ENCODE measurements at regions not wholly inside any gene's neighbourhood (a gene's known extent, or its start where the extent isn't known, plus 50 kb on each side); places are given as distances from the start of the nearest gene placed in this dataset.

GRCh38 chr18:46301081-46301480 lies 196.9 kb downstream of the HAUS1 start:
- no peak overlapping the region for H3K27ac ChIP-seq (ENCODE audit: low read depth, low read length)
- H3K27me3 ChIP-seq (ENCODE audit: control insufficient read depth, low read length) = peaks cover 8% of the 10 kb centered on the region; the same call in 1 of the 2 replicates
- no peak overlapping the region for H3K4me2 ChIP-seq (ENCODE audit: low read length)
- TF ChIP-seq EZH2phosphoT487 (IDR thresholded peaks at IDR 0.05; ENCODE audit: borderline replicate concordance, low read length) (no peak), CTCF (IDR thresholded peaks at IDR 0.05; ENCODE audit: low read depth, low read length, poor library complexity, severe bottlenecking) (no peak)
- no peaks in the 10 kb centered on the region for H3K36me3 ChIP-seq (ENCODE audit: control insufficient read depth, low read length)
- no peaks in the 10 kb centered on the region for H3K79me2 ChIP-seq (ENCODE audit: control insufficient read depth, low read length)
- no peaks in the 10 kb centered on the region for H4K20me1 ChIP-seq (ENCODE audit: control insufficient read depth, insufficient read depth, low read depth, low read length)
- H3F3A ChIP-seq (ENCODE audit: control insufficient read depth, insufficient read depth) = no peaks in the 10 kb centered on the region
- H3K9me2 ChIP-seq (replicated peaks; ENCODE audit: control insufficient read depth, low read length) = no peaks in the 10 kb centered on the region
- H3K9me3 ChIP-seq (ENCODE audit: control insufficient read depth, insufficient read depth, low read length) = no peaks in the 10 kb centered on the region
- no peaks in the 10 kb centered on the region for H3K4me1 ChIP-seq (ENCODE audit: control insufficient read depth, low read length)
- H3K4me3 ChIP-seq (ENCODE audit: low read length) = no peak overlapping the region

GRCh38 chr18:46301571-46301970 lies 197.4 kb downstream of the HAUS1 start:
- Histone ChIP-seq H3K27me3 (ENCODE audit: control insufficient read depth, low read length) (peaks cover 8% of the 10 kb centered on the region; the same call in 1 of the 2 replicates), H3F3A (ENCODE audit: control insufficient read depth, insufficient read depth) (no peaks in the 10 kb centered on the region), H3K27ac (ENCODE audit: low read depth, low read length) (no peak overlapping the region), H3K36me3 (ENCODE audit: control insufficient read depth, low read length) (no peaks in the 10 kb centered on the region), H3K9me3 (ENCODE audit: control insufficient read depth, insufficient read depth, low read length) (no peaks in the 10 kb centered on the region), H4K20me1 (ENCODE audit: control insufficient read depth, insufficient read depth, low read depth, low read length) (no peaks in the 10 kb centered on the region), H3K79me2 (ENCODE audit: control insufficient read depth, low read length) (no peaks in the 10 kb centered on the region), H3K4me2 (ENCODE audit: low read length) (no peak overlapping the region), H3K4me3 (ENCODE audit: low read length) (no peak overlapping the region), H3K9me2 (replicated peaks; ENCODE audit: control insufficient read depth, low read length) (no peaks in the 10 kb centered on the region), H3K4me1 (ENCODE audit: control insufficient read depth, low read length) (no peaks in the 10 kb centered on the region)
- TF ChIP-seq EZH2phosphoT487 (IDR thresholded peaks at IDR 0.05; ENCODE audit: borderline replicate concordance, low read length) = no peak
- TF ChIP-seq CTCF (IDR thresholded peaks at IDR 0.05; ENCODE audit: low read depth, low read length, poor library complexity, severe bottlenecking) = no peak

GRCh38 chr18:46302528-46303485 lies 198.6 kb downstream of the HAUS1 start:
- no peaks in the 10 kb centered on the region for H3K9me2 ChIP-seq (replicated peaks; ENCODE audit: control insufficient read depth, low read length)
- H3K27me3 ChIP-seq (ENCODE audit: control insufficient read depth, low read length) = peaks cover 8% of the 10 kb centered on the region; the same call in 1 of the 2 replicates
- no peak overlapping the region for H3K4me3 ChIP-seq (ENCODE audit: low read length)
- no peaks in the 10 kb centered on the region for H3K4me1 ChIP-seq (ENCODE audit: control insufficient read depth, low read length)
- H4K20me1 ChIP-seq (ENCODE audit: control insufficient read depth, insufficient read depth, low read depth, low read length) = no peaks in the 10 kb centered on the region
- H3F3A ChIP-seq (ENCODE audit: control insufficient read depth, insufficient read depth) = no peaks in the 10 kb centered on the region
- H3K27ac ChIP-seq (ENCODE audit: low read depth, low read length) = no peak overlapping the region
- H3K79me2 ChIP-seq (ENCODE audit: control insufficient read depth, low read length) = no peaks in the 10 kb centered on the region
- H3K4me2 ChIP-seq (ENCODE audit: low read length) = no peak overlapping the region
- H3K36me3 ChIP-seq (ENCODE audit: control insufficient read depth, low read length) = no peaks in the 10 kb centered on the region
- TF ChIP-seq EZH2phosphoT487 (IDR thresholded peaks at IDR 0.05; ENCODE audit: borderline replicate concordance, low read length) (no peak), CTCF (IDR thresholded peaks at IDR 0.05; ENCODE audit: low read depth, low read length, poor library complexity, severe bottlenecking) (no peak)
- H3K9me3 ChIP-seq (ENCODE audit: control insufficient read depth, insufficient read depth, low read length) = no peaks in the 10 kb centered on the region

Measured in DOHH2 (cell line).